GM18907 (cell line): ENCODE measurements at regions not wholly inside any gene's neighbourhood (a gene's known extent, or its start where the extent isn't known, plus 50 kb on each side); places are given as distances from the start of the nearest gene placed in this dataset.

ENCODE experiments used
- ATAC-seq: cut with Tn5 transposase; IDR thresholded peaks from one replicate; pipeline ENCODE4 v1.9.1; 2021; ENCODE audit warnings: mild to moderate bottlenecking, moderate library complexity; ENCODE audit not compliant: unreplicated experiment

DNA sequence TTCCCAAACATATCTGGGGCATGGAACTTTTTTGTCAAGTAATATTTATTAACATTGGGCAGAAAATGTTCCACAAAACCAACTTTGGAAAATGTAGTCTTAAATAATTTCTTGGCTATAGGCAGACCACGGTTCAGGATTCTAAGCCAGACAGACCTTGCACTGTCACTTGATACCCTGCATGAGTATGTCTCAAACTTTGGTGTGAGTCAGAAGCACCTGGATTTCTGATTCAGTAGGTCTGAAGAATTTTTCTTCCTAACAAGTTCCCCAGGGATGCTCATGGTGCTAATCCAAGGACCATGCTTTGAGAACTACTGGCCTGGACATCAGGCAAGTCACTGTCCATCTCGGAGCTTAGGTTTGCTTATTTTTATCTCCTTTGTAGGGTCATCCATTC is 562.0 kb downstream of the PLPP3 start:
- no peak for ATAC-seq

DNA sequence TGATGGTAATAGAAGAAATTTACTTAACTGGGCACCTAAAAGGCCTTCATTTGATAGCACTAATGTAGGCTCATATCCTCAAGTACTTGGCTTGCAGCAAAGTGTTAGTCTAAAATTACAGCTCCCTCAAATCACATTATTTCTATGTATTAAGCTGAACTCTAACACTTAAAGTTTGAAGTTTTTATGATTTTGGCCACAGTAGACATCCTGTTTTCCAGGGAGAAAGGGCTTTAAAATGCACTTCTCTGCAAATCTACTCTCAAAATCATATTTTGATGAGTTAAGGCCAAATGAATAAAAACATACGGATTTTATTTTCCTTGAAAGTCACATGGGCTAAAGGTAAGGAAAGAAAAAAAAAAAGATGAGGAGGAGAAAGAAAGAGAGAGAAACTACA is 575.5 kb downstream of the PLPP3 start:
- no peak for ATAC-seq

DNA sequence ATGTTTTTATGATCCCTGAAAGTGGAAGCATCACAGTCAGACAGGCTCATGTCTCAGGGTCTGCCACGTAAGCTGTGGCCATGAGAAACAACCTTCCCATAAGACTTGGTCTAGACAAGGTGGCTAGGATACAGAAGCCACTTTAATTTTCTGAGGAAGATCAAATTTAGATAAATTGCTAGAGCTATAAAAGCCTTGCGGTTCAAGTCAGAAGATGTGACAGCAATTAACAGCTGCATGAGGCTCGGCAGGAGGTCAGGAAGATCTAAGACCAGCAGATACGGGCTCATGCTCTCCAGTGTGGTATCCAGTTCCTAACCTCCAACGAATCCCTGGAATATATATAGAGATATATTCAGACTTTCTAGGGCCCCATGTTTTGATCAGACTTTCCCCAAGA is 577.1 kb downstream of the PLPP3 start:
- no peak for ATAC-seq

DNA sequence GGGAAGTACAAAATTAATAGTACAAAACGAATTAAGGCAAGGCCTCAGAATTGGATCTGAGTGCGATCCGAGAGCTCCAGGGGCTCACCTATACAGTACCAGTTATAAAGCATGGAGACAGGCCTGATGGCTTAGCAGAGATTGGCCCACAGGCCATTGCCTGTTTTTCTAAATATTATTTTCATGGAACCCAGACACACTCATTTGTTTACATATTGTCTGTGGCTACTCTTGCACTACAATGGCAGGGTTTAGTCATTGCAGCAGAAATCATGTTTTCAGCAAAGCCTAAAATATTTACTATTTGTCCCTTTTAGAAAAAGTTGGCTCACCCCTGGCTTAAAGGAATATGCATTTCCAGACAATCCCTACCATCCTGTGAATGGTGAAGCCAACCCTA is 578.9 kb downstream of the PLPP3 start:
- ATAC-seq, result no peak

DNA sequence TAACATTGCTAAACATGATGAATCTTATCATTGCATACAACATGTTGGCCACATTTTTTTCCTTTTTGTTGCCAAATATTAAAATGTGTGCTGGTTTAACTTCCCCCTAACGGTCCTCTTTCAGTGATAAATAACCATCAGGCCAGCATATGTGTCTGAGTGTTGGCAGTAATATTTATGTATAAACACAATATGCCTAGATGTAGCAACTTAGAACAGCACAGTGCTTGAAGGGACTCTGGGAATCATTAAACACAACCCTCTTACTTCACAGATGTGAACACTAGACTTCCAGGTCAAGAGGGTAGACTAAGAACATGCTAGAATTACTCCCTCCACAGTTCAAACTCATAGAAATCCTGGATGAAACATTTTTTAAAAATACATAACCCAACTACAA is 581.8 kb downstream of the PLPP3 start:
- ATAC-seq, result no peak

DNA sequence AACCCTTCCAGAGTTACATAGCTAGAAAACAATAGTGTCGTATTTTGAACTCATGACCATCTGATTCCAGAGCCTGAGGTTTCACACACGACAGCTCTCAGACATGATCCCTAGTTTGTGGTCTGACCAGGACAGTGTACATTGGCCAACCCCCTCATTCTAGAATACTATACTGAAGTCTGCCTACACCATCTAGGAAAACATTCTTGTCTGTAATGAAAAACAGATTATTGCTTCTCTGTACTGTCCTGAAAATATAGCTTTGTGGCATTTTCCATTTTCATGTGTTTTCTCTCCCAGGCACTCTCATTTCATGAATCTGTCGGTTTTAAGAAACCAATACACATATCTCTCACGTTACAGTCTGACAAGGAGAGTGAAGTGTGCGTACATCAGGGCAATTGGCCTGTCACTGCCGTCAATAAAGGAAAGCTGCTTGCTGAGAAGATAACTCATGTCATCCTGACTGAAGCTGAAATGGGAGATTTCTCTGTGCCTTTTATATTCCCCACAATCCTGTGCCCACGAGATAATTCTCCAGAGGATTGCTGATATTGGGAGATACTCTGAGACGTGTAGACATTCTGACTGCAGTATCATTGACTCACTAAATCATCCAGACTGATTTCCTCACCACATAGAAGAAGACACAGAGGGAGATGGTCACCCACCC is 585.6 kb downstream of the PLPP3 start:
- ATAC-seq, result no peak

DNA sequence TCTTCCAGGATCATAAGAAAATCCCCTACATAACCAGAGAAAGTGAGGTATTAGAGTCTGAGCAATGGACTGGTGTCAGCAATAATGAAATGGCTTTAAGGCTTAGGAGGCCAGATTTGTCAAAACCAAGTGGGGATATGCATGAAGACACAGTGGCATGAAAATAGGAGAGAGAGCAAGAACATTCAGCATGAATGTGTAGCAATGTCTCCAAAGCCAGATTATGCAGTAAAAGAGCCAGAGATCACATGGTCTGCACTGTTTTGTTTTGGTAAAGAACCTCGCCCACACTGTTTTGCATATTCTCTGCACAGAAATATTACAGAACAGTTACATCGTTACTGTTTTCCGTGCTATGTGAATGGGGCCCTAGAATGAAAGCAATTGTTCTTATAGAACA is 589.4 kb downstream of the PLPP3 start:
- no peak for ATAC-seq

DNA sequence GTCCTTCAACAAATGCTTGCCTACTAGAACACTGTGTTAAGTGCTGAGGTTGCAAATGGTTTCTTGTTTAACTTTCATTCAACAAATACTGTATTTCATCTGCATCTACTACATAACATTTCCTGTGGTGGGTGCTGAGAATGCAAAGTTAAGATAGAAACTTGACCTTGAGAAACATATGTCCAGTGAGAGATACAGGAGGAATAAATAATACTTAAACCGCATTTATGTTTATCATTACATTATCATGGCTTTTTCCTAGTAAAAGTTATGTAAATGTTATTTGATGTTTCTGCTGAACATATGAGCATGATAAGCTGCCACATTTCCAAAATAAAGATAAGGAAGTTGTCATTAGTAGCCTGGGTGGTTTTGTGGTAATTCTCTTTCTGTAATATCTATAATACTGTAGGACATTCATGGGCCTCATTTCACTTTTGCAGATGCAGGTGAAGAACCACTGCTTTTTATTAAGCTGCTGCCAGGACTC is 590.4 kb downstream of the PLPP3 start:
- ATAC-seq, result no peak

DNA sequence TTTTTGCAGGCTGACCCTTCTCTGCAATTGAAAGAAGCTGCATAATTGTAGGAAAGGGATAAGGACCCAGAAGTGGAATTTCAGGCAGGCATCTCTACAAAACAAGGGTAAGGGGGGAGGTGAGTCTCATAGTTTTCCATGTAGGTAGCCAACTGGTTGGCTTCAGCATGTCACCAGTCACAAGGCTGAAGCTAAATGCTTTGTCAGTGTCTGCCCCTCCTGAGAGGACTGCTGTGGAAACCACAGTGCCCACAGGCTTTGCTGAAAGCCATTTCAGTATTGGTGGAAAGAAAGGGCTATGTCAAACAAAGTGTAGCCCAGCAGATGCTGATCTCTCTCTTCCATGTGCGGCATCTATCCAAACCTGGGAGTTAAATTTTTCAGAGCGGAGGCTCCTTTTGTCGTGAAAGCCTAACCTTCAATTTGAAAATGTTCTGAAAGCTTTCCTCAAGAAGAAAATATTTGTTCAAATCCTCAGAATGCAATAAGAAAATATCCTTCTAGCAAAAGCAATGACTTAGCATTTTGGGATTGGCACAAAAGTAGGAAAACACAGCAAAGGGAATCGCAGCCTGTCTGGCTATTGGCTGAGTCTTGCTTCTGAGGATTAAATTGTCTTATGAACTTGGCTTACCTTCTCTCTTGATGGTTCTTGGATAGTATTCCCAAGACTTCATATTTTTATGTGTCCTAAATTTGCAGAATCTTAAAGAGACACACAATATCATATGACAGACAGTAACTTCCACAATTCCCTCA is 591.7 kb downstream of the PLPP3 start:
- no peak for ATAC-seq

DNA sequence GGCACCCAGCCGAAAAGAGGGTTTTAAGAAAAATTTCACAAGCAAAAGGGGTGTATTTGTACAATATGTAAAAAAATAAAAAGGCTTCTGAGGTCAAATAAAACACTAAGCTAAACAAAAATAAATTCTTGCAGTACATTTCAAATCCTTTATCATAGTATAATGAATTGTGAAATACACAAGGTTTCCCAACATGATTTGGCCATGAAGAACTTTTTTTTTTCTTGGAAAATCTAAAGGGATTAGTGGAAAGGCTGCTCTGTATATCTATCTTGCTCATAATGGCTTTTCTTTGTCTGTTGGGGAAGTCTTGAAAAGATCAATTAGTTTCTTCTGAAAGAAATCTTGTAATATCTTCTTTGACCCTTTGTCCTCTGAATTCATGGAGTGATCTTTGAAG is 593.4 kb downstream of the PLPP3 start:
- no peak for ATAC-seq

DNA sequence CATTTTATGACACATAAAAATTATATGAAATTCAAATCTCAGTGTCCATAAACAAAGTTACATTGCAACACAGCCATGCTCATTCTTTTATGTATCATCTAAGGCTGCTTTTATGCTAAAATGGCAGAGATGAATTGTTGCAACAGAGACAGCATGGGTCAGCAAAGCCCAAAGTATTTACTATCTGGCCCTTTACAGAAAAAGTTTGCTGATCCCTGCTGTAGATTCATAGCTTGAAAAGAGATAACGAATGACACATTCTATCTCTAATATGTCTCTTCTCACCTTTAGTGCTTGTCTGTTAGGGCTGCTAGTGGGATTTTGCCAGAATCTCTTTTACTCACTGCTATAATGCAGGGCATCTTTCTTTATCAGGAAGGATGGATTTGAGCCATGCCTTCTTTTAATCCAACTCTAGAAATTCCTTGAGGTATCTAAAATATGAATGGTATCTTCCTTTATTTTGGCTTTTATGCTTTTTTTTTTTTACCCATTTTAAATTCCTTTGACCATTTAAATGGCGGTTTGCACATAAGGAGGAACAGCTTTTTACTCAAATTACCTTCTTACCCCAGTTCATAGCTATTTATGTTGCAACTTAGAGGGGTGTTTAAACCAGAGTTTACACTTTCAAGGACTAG is 598.2 kb downstream of the PLPP3 start:
- no peak for ATAC-seq

DNA sequence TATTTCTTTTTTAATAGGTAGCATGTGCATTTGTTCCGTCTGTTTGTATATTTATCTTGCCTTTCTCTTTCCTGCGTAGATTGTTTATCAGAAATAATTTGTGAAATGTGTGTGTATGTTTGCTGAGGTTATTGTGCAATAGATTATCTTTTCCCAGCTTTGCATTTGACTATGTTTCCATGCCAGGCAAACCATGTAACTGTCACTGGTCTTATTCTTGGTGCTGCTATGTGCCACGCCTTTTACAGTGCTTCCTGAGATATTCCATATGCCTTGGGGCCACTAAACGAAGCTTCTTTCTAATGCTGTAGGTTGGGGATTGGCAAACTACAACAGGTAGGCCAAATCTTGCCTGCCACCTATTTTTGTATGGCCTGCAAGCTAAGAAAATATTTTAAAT is 598.8 kb downstream of the PLPP3 start:
- no peak for ATAC-seq

DNA sequence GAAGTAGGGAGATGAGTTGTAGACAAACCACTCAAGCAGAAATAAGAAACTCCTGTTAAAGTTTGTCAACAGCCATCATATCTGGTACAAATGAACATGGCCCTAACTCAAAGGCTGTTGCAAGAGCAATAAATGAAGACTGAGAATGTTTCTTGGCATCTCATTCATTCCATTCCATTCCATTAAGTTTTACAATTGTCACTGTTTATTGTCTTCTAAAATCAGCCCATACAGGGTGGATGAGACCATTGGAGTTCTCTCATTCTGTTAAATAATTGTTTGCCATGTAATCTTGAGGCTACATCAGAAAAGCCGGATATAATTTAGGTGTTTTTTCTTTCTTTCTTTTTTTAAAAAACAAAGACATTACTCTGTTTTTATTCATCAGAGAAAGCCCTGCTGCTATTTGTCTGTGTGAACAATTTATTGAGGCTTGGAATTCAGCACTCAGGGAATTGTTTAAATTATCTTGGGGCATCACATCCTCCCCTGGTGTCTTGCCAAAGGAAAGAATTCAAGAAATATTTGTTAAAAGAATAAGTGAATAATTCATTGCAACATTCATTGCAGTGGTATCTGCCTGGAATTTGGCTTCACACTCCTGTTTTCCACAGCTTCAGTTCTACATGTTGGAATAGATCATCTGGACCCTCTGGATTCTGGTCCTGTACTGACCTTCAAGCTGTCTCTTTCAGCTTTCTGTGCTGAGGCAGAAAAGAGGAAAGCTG is 604.5 kb downstream of the PLPP3 start:
- ATAC-seq, result no peak

DNA sequence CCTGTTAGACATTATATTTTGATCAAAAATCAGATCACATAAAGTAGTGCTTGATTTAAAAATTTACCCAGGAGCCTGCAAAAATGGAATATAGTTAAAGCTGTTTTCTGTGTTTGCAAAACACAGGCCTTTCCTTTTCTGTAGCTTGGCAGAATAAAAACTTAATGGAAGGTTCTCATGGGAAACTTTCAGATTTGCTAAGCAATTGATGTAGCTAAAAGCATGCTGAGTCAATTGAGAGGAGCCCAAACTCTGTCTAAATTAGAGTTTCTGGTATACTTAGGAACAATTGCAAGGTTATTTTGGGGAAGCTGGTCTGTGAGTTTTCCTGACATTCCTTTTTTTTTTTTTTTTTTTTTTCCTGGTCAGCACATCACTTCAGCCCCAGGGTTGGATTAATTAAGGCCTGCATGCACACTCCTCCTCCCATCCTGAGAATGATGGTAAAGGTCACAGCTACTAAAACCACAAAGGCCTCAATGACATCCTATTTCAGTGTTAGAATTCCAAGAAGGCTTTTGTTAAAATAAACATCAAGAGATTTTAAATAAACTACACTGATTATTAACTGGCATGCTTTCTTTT is 608.7 kb downstream of the PLPP3 start:
- no peak for ATAC-seq

DNA sequence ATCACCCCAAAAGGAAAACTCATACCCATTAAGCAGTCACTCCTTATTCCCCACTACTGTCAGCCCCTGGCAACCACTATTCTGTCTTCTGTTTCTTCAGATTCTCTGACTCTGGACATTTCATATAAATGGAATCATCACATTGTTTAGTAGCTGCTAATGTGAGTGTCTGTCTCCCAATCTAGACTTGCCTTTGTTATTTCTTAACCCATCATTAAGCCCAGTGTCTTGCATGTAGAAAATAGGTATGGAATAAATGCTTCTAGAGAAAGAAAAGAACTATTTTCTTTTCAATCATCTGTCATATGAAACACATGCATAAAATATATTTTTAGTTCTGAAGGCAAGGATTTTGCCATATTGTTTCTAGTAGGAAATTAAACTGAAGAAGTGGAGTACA is 610.0 kb downstream of the PLPP3 start:
- no peak for ATAC-seq

DNA sequence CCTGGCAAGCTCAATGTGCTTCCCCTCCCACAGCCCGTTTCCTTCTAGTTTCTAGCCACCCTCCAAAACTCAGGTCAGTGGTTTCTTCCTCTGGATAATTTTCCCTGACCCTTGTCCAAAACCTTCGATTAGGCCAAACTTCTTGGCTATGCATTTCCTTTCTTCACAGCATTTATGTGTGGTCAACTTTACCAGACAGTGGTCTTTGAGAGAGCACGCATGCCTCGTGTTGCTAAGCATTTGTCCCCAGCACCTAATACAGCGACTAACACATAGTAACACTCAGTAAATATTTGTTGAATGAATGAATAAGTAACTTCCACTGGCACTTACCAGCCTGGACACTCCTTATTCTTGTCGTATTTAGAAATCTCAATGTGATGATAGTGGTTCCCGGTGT is 610.7 kb downstream of the PLPP3 start:
- ATAC-seq, result no peak

DNA sequence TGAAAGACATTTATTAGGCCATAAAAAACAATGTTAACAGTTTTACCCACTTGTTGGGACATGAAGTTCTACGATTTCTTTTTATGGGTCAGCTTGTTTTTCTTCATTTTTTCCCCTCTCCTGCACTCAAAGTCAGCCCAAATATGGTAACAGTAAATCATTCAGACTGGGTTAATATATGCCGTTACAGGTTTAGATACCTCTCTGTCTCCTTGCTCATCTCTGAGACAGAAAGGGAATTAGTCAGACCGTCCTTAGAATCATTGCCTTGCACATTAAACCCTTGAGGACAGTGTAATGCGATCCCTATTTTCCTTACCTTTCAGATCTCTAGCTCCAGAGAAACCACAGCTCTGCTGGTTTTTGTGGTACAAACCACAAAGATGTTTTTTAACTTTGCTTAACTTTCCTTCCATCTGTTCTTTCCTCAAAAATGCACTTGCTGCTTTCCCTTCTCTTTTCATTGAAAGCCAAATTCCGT is 613.3 kb downstream of the PLPP3 start:
- no peak for ATAC-seq

DNA sequence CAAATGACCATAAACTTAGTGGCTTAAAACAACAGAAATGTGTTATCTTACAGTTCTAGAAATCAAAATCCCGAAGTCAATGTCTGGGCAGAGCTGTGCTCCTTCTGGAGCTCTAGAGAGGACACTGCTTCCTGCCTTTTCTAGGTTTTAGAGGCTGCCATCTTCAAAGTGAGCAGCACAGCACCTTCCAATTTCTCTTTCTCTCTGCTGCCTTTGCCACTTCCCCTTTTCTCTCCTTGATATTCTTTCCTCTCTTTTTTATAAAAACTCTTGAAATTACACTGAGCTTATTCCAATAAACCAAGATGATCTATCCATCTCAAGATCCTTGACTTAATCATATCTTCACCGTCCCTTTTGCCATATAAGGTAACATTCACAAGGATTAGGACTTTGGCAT is 616.9 kb downstream of the PLPP3 start:
- ATAC-seq, result no peak

DNA sequence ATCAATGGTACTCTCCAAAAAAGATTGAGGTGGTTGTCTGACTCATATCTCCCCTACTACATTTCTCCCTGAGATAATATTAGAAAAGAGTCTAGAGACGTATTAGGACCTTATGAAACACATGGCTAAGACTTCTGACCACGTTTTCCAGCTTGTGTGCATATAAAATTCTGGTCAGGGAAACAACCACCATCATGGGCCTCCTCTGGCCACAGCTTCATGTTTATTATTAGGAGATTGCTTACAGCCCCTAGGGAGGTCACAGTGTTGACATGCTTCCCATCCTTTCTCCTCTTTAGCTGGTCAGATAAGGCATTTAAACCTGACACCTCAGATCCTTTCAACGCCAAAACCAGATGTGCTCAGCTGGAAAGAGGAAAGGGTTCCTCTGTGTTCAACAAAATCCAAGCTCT is 620.2 kb downstream of the PLPP3 start:
- ATAC-seq, result no peak

DNA sequence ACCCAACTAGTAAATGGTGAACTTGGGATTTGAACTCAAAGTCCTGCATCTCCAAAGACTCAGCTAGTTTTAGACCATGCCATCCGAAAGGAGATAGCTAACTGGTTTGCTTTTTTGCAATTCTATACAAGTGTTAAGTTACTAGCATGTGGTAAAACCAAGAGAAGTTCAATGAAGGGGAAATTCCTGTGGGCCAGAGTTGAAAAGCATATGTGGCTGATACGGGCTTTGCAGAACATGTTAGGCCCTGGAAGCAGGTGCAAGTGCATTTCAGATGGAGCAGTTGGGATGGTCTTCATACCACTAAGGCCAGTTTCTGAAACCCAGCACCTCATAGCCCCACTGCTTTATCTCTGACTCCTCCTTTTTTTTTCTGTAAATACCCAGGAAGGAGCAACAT is 620.9 kb downstream of the PLPP3 start:
- ATAC-seq, result no peak

DNA sequence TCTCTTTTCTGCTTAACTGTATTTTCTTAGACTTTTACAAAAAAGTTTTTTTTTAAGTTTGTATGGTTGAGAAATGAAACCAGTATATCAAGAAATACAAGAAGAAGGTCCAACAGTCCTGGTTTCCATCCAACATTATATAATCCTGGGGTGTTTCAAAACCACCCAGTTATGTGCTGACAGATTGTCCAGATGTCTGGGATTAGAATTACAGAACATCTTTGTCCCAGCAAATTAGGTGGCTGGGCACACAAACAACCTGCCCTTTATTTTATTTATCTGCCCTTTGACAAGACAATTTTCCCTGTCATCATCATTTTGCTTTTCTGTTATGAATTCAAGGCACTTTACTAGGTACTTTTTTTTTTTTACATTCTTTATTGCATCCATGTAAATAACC is 622.1 kb downstream of the PLPP3 start:
- no peak for ATAC-seq
